Neural cell (in vitro differentiated cells): ENCODE measurements at regions not wholly inside any gene's neighbourhood (a gene's known extent, or its start where the extent isn't known, plus 50 kb on each side); places are given as distances from the start of the nearest gene placed in this dataset.
"Not testable (repeated sequence)": the region's sequence is repeated elsewhere in the genome, so short reads cannot be mapped to it uniquely, and the experiment has no call there.

Experiments used
- H2AFZ ChIP-seq: fragments of 200-600, 300-800 bp; sonication (generic), shearing (Covaris generic); 2 replicates; pipeline ENCODE4 v1.6.0; 2014; ENCODE audit warnings: low read depth, mild to moderate bottlenecking, antibody characterized with exemption, low read length, moderate library complexity
- H3F3A ChIP-seq: fragments of 200-600 bp; shearing (Covaris generic); 2 replicates; pipeline ENCODE4 v1.6.1; 2016; ENCODE audit warnings: mild to moderate bottlenecking, moderate library complexity, mixed read lengths, antibody characterized with exemption, low read length; ENCODE audit not compliant: insufficient read depth, poor library complexity, severe bottlenecking
- H3K27ac ChIP-seq: fragments of 200-600, 300-800 bp; sonication (generic), shearing (Covaris generic); 2 replicates; pipeline ENCODE4 v1.5.1; 2014; ENCODE audit warnings: mild to moderate bottlenecking, low read length, moderate library complexity
- H3K27me3 ChIP-seq: fragments of 300-800, 200-600 bp; sonication (generic), shearing (Covaris generic); 2 replicates; pipeline ENCODE4 v1.6.0; 2014; ENCODE audit warnings: mild to moderate bottlenecking, low read depth, low read length, moderate library complexity; ENCODE audit not compliant: insufficient read depth
- H3K36me3 ChIP-seq: fragments of 300-800, 200-600 bp; sonication (generic), shearing (Covaris generic); 2 replicates; pipeline ENCODE4 v1.5.1; 2014; ENCODE audit warnings: mild to moderate bottlenecking, antibody characterized with exemption, low read length, moderate library complexity; ENCODE audit not compliant: insufficient read depth
- H3K4me2 ChIP-seq: fragments of 300-800, 200-600 bp; sonication (generic), shearing (Covaris generic); 2 replicates; pipeline ENCODE4 v1.6.0; 2014; ENCODE audit warnings: mild to moderate bottlenecking, low read length
- H3K4me3 ChIP-seq: fragments of 300-800, 200-600 bp; sonication (generic), shearing (Covaris generic); 2 replicates; pipeline ENCODE4 v1.5.1; 2014; ENCODE audit warnings: mild to moderate bottlenecking, low read length, moderate library complexity
- H3K79me2 ChIP-seq: fragments of 200-600 bp; shearing (Covaris generic); replicated peaks from 2 replicates; pipeline ENCODE4 v1.6.0; 2014; ENCODE audit warnings: mild to moderate bottlenecking, low read length, moderate library complexity; ENCODE audit not compliant: insufficient read depth
- H3K9ac ChIP-seq: fragments of 300-800, 200-600 bp; sonication (generic), shearing (Covaris generic); 2 replicates; pipeline ENCODE4 v1.6.1; 2016; ENCODE audit warnings: mild to moderate bottlenecking, low read length, mixed read lengths
- H3K9me2 ChIP-seq: fragments of 200-600 bp; shearing (Covaris generic); 2 replicates; pipeline ENCODE4 v1.6.1; 2016; ENCODE audit warnings: mild to moderate bottlenecking, low read length, mixed read lengths; ENCODE audit not compliant: insufficient read depth
- H3K9me3 ChIP-seq: fragments of 200-600, 300-800 bp; sonication (generic), shearing (Covaris generic); 2 replicates; pipeline ENCODE4 v1.6.1; 2016; ENCODE audit warnings: mild to moderate bottlenecking, mixed run types, low read length, moderate library complexity, mixed read lengths
- H4K20me1 ChIP-seq: fragments of 200-600 bp; shearing (Covaris generic); 2 replicates; pipeline ENCODE4 v1.6.1; 2016; ENCODE audit warnings: mild to moderate bottlenecking, mixed run types; ENCODE audit not compliant: insufficient read depth
- CTCF ChIP-seq: fragments of 450-650 bp; IDR thresholded peaks from 2 replicates; pipeline ENCODE4 v1.5.1; 2014; ENCODE audit warnings: antibody characterized with exemption, mild to moderate bottlenecking, moderate library complexity; ENCODE audit not compliant: poor library complexity, severe bottlenecking
- EP300 ChIP-seq: fragments of 450-650 bp; conservative IDR thresholded peaks from 2 replicates; pipeline ENCODE4 v1.6.1; 2014; ENCODE audit warnings: antibody characterized with exemption, mild to moderate bottlenecking, moderate library complexity; ENCODE audit not compliant: poor library complexity, severe bottlenecking
- EZH2 ChIP-seq: fragments of 200-600, 300-800 bp; shearing (Covaris generic), sonication (generic); IDR thresholded peaks from 2 replicates; pipeline ENCODE4 v1.6.1; 2014; ENCODE audit warnings: antibody characterized with exemption, low read length, borderline replicate concordance, mild to moderate bottlenecking; ENCODE audit not compliant: insufficient read depth, poor library complexity, severe bottlenecking
- MXI1 ChIP-seq: fragments of 450-650 bp; conservative IDR thresholded peaks from 2 replicates; pipeline ENCODE4 v1.6.1; 2014; ENCODE audit warnings: antibody characterized with exemption, mild to moderate bottlenecking; ENCODE audit not compliant: poor library complexity, severe bottlenecking
- POLR2AphosphoS5 ChIP-seq: IDR thresholded peaks from 2 replicates; pipeline ENCODE4 v1.6.1; 2012
- RAD21 ChIP-seq: fragments of 450-650 bp; conservative IDR thresholded peaks from 2 replicates; pipeline ENCODE4 v1.6.1; 2014; ENCODE audit warnings: antibody characterized with exemption, mild to moderate bottlenecking, moderate library complexity
- REST ChIP-seq: IDR thresholded peaks from 2 replicates; pipeline ENCODE4 v1.6.1; 2012; ENCODE audit warnings: borderline replicate concordance
- SMC3 ChIP-seq: fragments of 450-650 bp; conservative IDR thresholded peaks from 2 replicates; pipeline ENCODE4 v1.6.1; 2014; ENCODE audit warnings: antibody characterized with exemption, mild to moderate bottlenecking, moderate library complexity; ENCODE audit not compliant: poor library complexity
- TAF1 ChIP-seq: IDR thresholded peaks from 2 replicates; pipeline ENCODE4 v1.6.1; 2012; ENCODE audit warnings: low read depth

DNA sequence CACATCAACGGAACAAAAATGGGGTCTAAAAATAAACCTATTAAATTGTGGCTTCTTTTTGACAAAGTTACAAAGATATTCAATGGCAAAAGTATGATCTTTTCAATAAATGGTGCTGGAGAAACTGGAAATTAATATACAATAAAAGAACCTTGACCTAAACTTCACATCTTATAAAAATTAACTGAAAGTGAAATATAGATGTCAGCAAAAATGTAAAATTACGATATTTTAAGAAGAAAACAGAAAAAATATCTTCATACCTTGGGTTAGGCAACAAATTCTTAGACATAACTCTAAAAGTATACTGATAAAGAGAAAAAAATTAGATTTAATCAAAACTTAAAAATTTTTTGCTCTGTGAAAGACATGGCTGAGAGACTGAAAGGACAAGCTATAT is 1909.5 kb upstream of the CDH9 start:
- H3F3A ChIP-seq, result no peaks in the 10 kb centered on the region

DNA sequence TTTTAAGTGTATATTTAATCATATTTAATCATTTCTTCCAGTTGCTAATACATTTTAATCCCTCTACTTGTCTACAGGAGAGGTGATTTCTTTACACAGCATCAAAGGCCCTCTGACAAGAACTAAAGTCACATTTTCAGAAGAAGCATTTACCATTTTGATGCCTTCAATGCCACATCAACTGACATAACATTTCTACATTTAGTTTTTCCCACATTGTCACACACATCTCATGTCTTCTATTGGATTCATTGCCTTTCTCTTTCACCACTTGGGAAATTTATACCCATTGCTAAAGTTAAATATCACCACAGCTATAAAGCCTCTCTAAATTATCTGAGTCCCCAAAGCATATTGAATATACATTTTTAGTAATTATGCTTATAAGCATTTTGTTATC is 1907.5 kb upstream of the CDH9 start:
- Histone ChIP-seq H3K27ac (no peak overlapping the region), H3K9me2 (no peaks in the 10 kb centered on the region), H4K20me1 (no peaks in the 10 kb centered on the region), H3K9me3 (no peaks in the 10 kb centered on the region), H2AFZ (no peak overlapping the region), H3K9ac (no peak overlapping the region), H3K4me2 (no peak overlapping the region), H3K27me3 (no peaks in the 10 kb centered on the region), H3K79me2 (no peaks in the 10 kb centered on the region), H3K36me3 (no peaks in the 10 kb centered on the region), H3K4me3 (no peak overlapping the region), H3F3A (no peaks in the 10 kb centered on the region)
- peak; percentile 86 for TF ChIP-seq EP300
- no peak for TF ChIP-seq TAF1
- TF ChIP-seq MXI1, result no peak
- peak; percentile 66 for TF ChIP-seq POLR2AphosphoS5

More for the DNA sequence above, 1909.5 kb upstream of the CDH9 start:
- Histone ChIP-seq H3K27ac (no peak overlapping the region), H3K9me2 (no peaks in the 10 kb centered on the region), H3K4me2 (no peak overlapping the region), H4K20me1 (no peaks in the 10 kb centered on the region), H3K9me3 (no peaks in the 10 kb centered on the region), H3K9ac (no peak overlapping the region), H3K4me3 (no peak overlapping the region), H3K27me3 (no peaks in the 10 kb centered on the region), H3K79me2 (no peaks in the 10 kb centered on the region), H3K36me3 (no peaks in the 10 kb centered on the region), H2AFZ (no peak overlapping the region)
- TF ChIP-seq RAD21 (no peak), SMC3 (no peak), EP300 (no peak), MXI1 (no peak), EZH2 (no peak), REST (no peak), CTCF (no peak), POLR2AphosphoS5 (no peak), TAF1 (no peak)

GRCh38 chr5:28929366-28929765 is 1891.0 kb upstream of the CDH9 start:
- H3K9me2 ChIP-seq, H3K4me2 ChIP-seq, H3F3A ChIP-seq, H3K4me3 ChIP-seq, H3K9me3 ChIP-seq, H3K36me3 ChIP-seq, H3K9ac ChIP-seq, H3K79me2 ChIP-seq, H2AFZ ChIP-seq, H4K20me1 ChIP-seq, H3K27me3 ChIP-seq, H3K27ac ChIP-seq: not testable (repeated sequence)

DNA sequence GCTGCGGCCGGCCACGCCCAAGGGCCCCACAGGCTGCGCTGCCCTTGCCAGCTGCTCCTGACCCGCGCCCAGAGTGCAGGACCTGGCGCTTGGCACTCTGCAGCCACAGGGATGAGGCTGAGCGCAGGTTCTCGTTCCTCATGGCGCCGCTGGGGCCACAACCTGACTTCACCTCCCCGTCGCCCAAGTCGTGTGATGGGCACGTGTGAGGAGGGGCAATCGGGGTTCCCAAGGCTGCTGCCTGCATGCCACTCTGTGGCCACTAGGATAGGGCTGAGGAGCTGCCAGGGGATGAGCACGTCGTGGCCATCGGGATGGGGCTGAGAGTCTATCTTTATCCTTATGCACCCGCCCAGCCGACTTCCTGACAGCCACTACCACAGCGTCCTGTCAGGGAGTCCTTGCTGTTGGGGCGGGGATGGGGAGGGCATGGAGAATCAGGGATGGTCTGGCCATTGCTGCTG is 1890.0 kb upstream of the CDH9 start:
- H3K36me3 ChIP-seq, H3K4me3 ChIP-seq, H3K4me2 ChIP-seq, H3K27me3 ChIP-seq, H3K79me2 ChIP-seq, H3K9me3 ChIP-seq, H3K27ac ChIP-seq, H4K20me1 ChIP-seq, H3K9ac ChIP-seq, H3F3A ChIP-seq, H3K9me2 ChIP-seq, H2AFZ ChIP-seq: not testable (repeated sequence)
